Activated CD8-positive, alpha-beta T cell treated with anti-CD3 and anti-CD28 coated beads for 36 hours (primary cell): ENCODE measurements at regions not wholly inside any gene's neighbourhood (a gene's known extent, or its start where the extent isn't known, plus 50 kb on each side); places are given as distances from the start of the nearest gene placed in this dataset.

Source experiments
- ATAC-seq: fragments of 200-7000 bp; cut with Tn5 transposase; one replicate; pipeline ENCODE4 v1.10.0; 2021; ENCODE audit warnings: mild to moderate bottlenecking, moderate library complexity
- CTCF ChIA-PET: fragments of 350-600 bp; sonication (Branson Sonifier 250); formaldehyde crosslinking; loops from one replicate; lab custom pipeline; 2021; ENCODE audit warnings: antibody characterized with exemption; lab: Charles Lee
- POLR2A ChIA-PET: fragments of 350-600 bp; sonication (Branson Sonifier 250); formaldehyde crosslinking; loops from one replicate; lab custom pipeline; 2021; ENCODE audit warnings: antibody characterized with exemption; lab: Charles Lee
- DNase-seq: peaks from one replicate; pipeline ENCODE4 v3.0.0-alpha.2; 2020
- H3K27ac Mint-ChIP-seq: one replicate; pipeline ENCODE4 v1.8.0; 2021; ENCODE audit warnings: mild to moderate bottlenecking, mixed read lengths
- H3K27me3 Mint-ChIP-seq: one replicate; pipeline ENCODE4 v1.8.0; 2021; ENCODE audit warnings: mixed read lengths
- H3K36me3 Mint-ChIP-seq: one replicate; pipeline ENCODE4 v1.8.0; 2021; ENCODE audit warnings: low read depth, mixed read lengths
- H3K4me1 Mint-ChIP-seq: one replicate; pipeline ENCODE4 v1.8.0; 2021; ENCODE audit warnings: low read depth, mixed read lengths
- H3K4me3 Mint-ChIP-seq: one replicate; pipeline ENCODE4 v1.8.0; 2021; ENCODE audit warnings: mild to moderate bottlenecking, moderate library complexity, mixed read lengths
- H3K9me3 Mint-ChIP-seq: one replicate; pipeline ENCODE4 v1.8.0; 2021; ENCODE audit warnings: mixed read lengths
- CTCF ChIP-seq: fragments of 200-600 bp; IDR thresholded peaks from one replicate; pipeline ENCODE4 v1.8.0; 2022; ENCODE audit warnings: antibody characterized with exemption, mild to moderate bottlenecking
- intact Hi-C: fragments of 100-400 bp; cut with micrococcal nuclease; formaldehyde crosslinking; loops from one replicate; pipeline ENCODE4 v1.10.0; 2022

GRCh38 chr6:17039266-17039665 lies 62.6 kb upstream of the STMND1 start:
- no peaks in the 10 kb centered on the region for H3K36me3 Mint-ChIP-seq
- no peak for TF ChIP-seq CTCF
- H3K27me3 Mint-ChIP-seq: peaks cover 18% of the 10 kb centered on the region
- H3K9me3 Mint-ChIP-seq: no peaks in the 10 kb centered on the region
- CTCF ChIA-PET: no interaction called here
- POLR2A ChIA-PET: no interaction called here
- no peak for DNase-seq
- no peak for ATAC-seq
- H3K27ac Mint-ChIP-seq: no peak overlapping the region
- intact Hi-C loops: no loop called here
- no peaks in the 10 kb centered on the region for H3K4me1 Mint-ChIP-seq
- H3K4me3 Mint-ChIP-seq: no peak overlapping the region

- ChIA-PET CTCF (no interaction called here), POLR2A (no interaction called here)
- no peak overlapping the region for H3K4me3 Mint-ChIP-seq
- H3K4me1 Mint-ChIP-seq: no peaks in the 10 kb centered on the region
- no peak for TF ChIP-seq CTCF
- peaks cover 14% of the 10 kb centered on the region for H3K27me3 Mint-ChIP-seq
- DNase-seq (no peak), ATAC-seq (no peak)
- H3K27ac Mint-ChIP-seq: no peak overlapping the region
- intact Hi-C loops: no loop called here
- H3K36me3 Mint-ChIP-seq: no peaks in the 10 kb centered on the region
- no peaks in the 10 kb centered on the region for H3K9me3 Mint-ChIP-seq
Observed at GRCh38 chr6:17038316-17038715, 63.5 kb upstream of the STMND1 start.

- no peak for TF ChIP-seq CTCF
- CTCF ChIA-PET: no interaction called here
- Mint-ChIP-seq H3K4me1 (no peaks in the 10 kb centered on the region), H3K27ac (no peak overlapping the region), H3K36me3 (no peaks in the 10 kb centered on the region), H3K27me3 (peaks cover 5% of the 10 kb centered on the region), H3K9me3 (no peaks in the 10 kb centered on the region), H3K4me3 (no peak overlapping the region)
- DNase-seq (no peak), ATAC-seq (no peak)
- intact Hi-C loops: no loop called here
- POLR2A ChIA-PET: no interaction called here
Observed at GRCh38 chr6:17036065-17036393, 65.8 kb upstream of the STMND1 start.

- Mint-ChIP-seq H3K27ac (no peak overlapping the region), H3K4me3 (no peak overlapping the region), H3K36me3 (no peaks in the 10 kb centered on the region), H3K4me1 (no peaks in the 10 kb centered on the region), H3K9me3 (no peaks in the 10 kb centered on the region), H3K27me3 (peaks cover 3% of the 10 kb centered on the region)
- TF ChIP-seq CTCF: no peak
- DNase-seq: no peak
- ATAC-seq: no peak
- intact Hi-C loops: no loop called here
- ChIA-PET CTCF (interaction anchor here (1.1 kb wide), 1 partner anchor 17 kb away, joined by 3 read pairs; no protein-coding TSS in a partner anchor), POLR2A (no interaction called here)
Observed at GRCh38 chr6:17035257-17036064, 66.4 kb upstream of the STMND1 start.

GRCh38 chr6:17033746-17034145 lies 68.1 kb upstream of the STMND1 start:
- ChIA-PET CTCF (no interaction called here), POLR2A (interaction anchor here (0.6 kb wide), 1 partner anchor 87 kb away, joined by 3 read pairs; no protein-coding TSS in a partner anchor)
- H3K36me3 Mint-ChIP-seq: no peaks in the 10 kb centered on the region
- no peak overlapping the region for H3K4me3 Mint-ChIP-seq
- DNase-seq (no peak), ATAC-seq (no peak)
- H3K4me1 Mint-ChIP-seq: no peaks in the 10 kb centered on the region
- no peaks in the 10 kb centered on the region for H3K9me3 Mint-ChIP-seq
- TF ChIP-seq CTCF: no peak
- no peak overlapping the region for H3K27ac Mint-ChIP-seq
- H3K27me3 Mint-ChIP-seq: peaks cover 7% of the 10 kb centered on the region
- intact Hi-C loops: no loop called here
